ENCODE measurements at regions not wholly inside any gene's neighbourhood (a gene's known extent, or its start where the extent isn't known, plus 50 kb on each side); places are given as distances from the start of the nearest gene placed in this dataset.

DNA sequence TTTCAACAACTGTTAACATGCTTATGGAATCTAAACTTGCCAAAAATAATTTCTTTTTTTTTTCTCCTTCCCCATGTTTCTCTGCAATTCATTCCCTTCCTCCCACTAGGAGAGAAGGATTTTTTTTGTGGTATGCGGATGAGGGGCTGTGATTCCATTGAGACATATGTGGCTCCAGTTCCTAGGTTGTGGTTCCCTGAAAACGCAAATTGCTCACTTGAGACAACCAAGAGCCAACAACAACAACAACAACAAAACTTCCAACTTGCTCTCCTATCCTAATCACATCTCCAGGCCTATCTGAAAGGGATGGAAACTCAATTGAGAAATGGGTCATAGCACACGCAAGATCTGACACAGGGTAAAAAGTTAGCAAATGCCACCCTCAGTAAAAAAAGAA lies 406.5 kb upstream of the TGFBR2 start:
- Histone ChIP-seq H3K9me3 (ENCODE audit: low read length) (no peaks in the 10 kb centered on the region), H3K4me2 (ENCODE audit: low read length) (no peak overlapping the region), H3K9me2 (ENCODE audit: insufficient read depth, low read length) (no peaks in the 10 kb centered on the region), H3K27me3 (ENCODE audit: insufficient read depth, low read depth, low read length) (no peaks in the 10 kb centered on the region), H2AFZ (ENCODE audit: low read depth, low read length) (no peak overlapping the region), H3K9ac (ENCODE audit: low read length) (no peak overlapping the region), H3F3A (ENCODE audit: insufficient read depth, low read length, poor library complexity, severe bottlenecking) (no peaks in the 10 kb centered on the region), H3K4me3 (ENCODE audit: low read length) (no peak overlapping the region), H3K36me3 (ENCODE audit: insufficient read depth, low read length) (no peaks in the 10 kb centered on the region), H3K79me2 (replicated peaks; ENCODE audit: insufficient read depth, low read length) (no peaks in the 10 kb centered on the region), H3K27ac (ENCODE audit: low read length) (no peak overlapping the region), H4K20me1 (ENCODE audit: insufficient read depth) (no peaks in the 10 kb centered on the region)
- TF ChIP-seq POLR2AphosphoS5 (IDR thresholded peaks at IDR 0.05): no peak
- TF ChIP-seq MXI1 (conservative IDR thresholded peaks at IDR 0.05; ENCODE audit: poor library complexity, severe bottlenecking): no peak
- TF ChIP-seq REST (IDR thresholded peaks at IDR 0.05; ENCODE audit: borderline replicate concordance): no peak
- TF ChIP-seq CTCF (IDR thresholded peaks at IDR 0.05; ENCODE audit: poor library complexity, severe bottlenecking): no peak
- no peak for TF ChIP-seq EZH2 (IDR thresholded peaks at IDR 0.05; ENCODE audit: borderline replicate concordance, insufficient read depth, low read length, poor library complexity, severe bottlenecking)
- TF ChIP-seq RAD21 (conservative IDR thresholded peaks at IDR 0.05): no peak
- TF ChIP-seq TAF1 (IDR thresholded peaks at IDR 0.05; ENCODE audit: low read depth): no peak
- TF ChIP-seq EP300 (conservative IDR thresholded peaks at IDR 0.05; ENCODE audit: poor library complexity, severe bottlenecking): no peak
- no peak for TF ChIP-seq SMC3 (conservative IDR thresholded peaks at IDR 0.05; ENCODE audit: poor library complexity)

DNA sequence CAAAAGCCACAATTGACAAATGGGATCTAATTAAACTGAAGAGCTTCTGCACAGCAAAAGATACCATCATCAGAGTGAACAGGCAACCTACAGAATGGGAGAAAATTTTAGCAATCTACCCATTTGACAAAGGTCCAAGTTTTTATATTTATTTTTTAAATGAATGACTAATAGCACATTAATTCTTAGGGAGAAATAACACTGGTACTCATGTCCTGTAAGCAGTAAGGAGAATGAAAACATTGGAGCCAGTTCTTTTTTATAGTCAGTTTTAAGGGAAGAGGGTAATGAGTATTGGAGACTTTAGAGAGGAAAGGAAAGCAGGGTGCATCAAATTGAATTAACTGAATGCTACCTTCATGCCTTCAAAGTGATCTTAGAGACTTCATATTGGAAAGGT lies 404.7 kb upstream of the TGFBR2 start:
- Histone ChIP-seq H3K9me2 (ENCODE audit: insufficient read depth, low read length) (no peaks in the 10 kb centered on the region), H3K27ac (ENCODE audit: low read length) (no peak overlapping the region), H3K4me2 (ENCODE audit: low read length) (no peak overlapping the region), H2AFZ (ENCODE audit: low read depth, low read length) (no peak overlapping the region), H3K36me3 (ENCODE audit: insufficient read depth, low read length) (no peaks in the 10 kb centered on the region), H3K9ac (ENCODE audit: low read length) (no peak overlapping the region), H3K27me3 (ENCODE audit: insufficient read depth, low read depth, low read length) (no peaks in the 10 kb centered on the region), H3K9me3 (ENCODE audit: low read length) (no peaks in the 10 kb centered on the region), H3F3A (ENCODE audit: insufficient read depth, low read length, poor library complexity, severe bottlenecking) (no peaks in the 10 kb centered on the region), H3K4me3 (ENCODE audit: low read length) (no peak overlapping the region), H4K20me1 (ENCODE audit: insufficient read depth) (no peaks in the 10 kb centered on the region), H3K79me2 (replicated peaks; ENCODE audit: insufficient read depth, low read length) (no peaks in the 10 kb centered on the region)
- TF ChIP-seq RAD21 (conservative IDR thresholded peaks at IDR 0.05) (no peak), EZH2 (IDR thresholded peaks at IDR 0.05; ENCODE audit: borderline replicate concordance, insufficient read depth, low read length, poor library complexity, severe bottlenecking) (no peak), TAF1 (IDR thresholded peaks at IDR 0.05; ENCODE audit: low read depth) (no peak)

GRCh38 chr3:30203301-30203700 lies 403.1 kb upstream of the TGFBR2 start:
- Histone ChIP-seq H3K27ac (ENCODE audit: low read length) (no peak overlapping the region), H3K9me2 (ENCODE audit: insufficient read depth, low read length) (no peaks in the 10 kb centered on the region), H3K9ac (ENCODE audit: low read length) (no peak overlapping the region), H3K4me3 (ENCODE audit: low read length) (no peak overlapping the region), H3K9me3 (ENCODE audit: low read length) (no peaks in the 10 kb centered on the region), H3K79me2 (replicated peaks; ENCODE audit: insufficient read depth, low read length) (no peaks in the 10 kb centered on the region), H4K20me1 (ENCODE audit: insufficient read depth) (no peaks in the 10 kb centered on the region), H3K27me3 (ENCODE audit: insufficient read depth, low read depth, low read length) (no peaks in the 10 kb centered on the region), H3F3A (ENCODE audit: insufficient read depth, low read length, poor library complexity, severe bottlenecking) (no peaks in the 10 kb centered on the region), H3K36me3 (ENCODE audit: insufficient read depth, low read length) (no peaks in the 10 kb centered on the region), H3K4me2 (ENCODE audit: low read length) (no peak overlapping the region), H2AFZ (ENCODE audit: low read depth, low read length) (no peak overlapping the region)
- TF ChIP-seq CTCF (IDR thresholded peaks at IDR 0.05; ENCODE audit: poor library complexity, severe bottlenecking) (no peak), TAF1 (IDR thresholded peaks at IDR 0.05; ENCODE audit: low read depth) (no peak), EP300 (conservative IDR thresholded peaks at IDR 0.05; ENCODE audit: poor library complexity, severe bottlenecking) (no peak)

Measured in neural cell (in vitro differentiated cells).